GM18520 (cell line): ENCODE measurements at regions not wholly inside any gene's neighbourhood (a gene's known extent, or its start where the extent isn't known, plus 50 kb on each side); places are given as distances from the start of the nearest gene placed in this dataset.

Source experiments
- ATAC-seq: cut with Tn5 transposase; IDR thresholded peaks from one replicate; pipeline ENCODE4 v1.9.1; 2021; ENCODE audit not compliant: unreplicated experiment

GRCh38 chr2:126748188-126748760 lies 92.3 kb downstream of the GYPC start:
- no peak for ATAC-seq

GRCh38 chr2:126748929-126749518 lies 93.1 kb downstream of the GYPC start:
- ATAC-seq, result no peak

DNA sequence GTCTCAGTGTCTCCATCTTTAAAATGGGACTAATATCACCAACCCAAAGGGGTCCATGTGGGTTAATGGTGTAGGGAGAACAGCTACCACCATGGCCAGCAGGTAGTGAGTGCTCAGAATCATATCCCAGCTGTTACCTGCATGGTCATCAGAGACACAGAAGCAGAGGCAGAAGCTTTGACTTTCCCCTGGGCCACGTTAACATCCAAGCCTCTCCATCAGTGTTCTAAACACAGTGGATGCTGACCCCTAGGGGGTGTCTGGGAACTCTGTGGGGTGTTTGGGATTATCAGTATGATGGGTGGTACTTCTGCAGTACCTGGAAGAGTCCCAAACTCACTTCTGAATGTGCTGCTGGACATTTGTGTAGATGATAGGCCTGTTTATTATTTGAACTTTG lies 93.6 kb downstream of the GYPC start:
- ATAC-seq, result no peak

GRCh38 chr2:126750506-126750905 lies 94.5 kb downstream of the GYPC start:
- ATAC-seq, result no peak

DNA sequence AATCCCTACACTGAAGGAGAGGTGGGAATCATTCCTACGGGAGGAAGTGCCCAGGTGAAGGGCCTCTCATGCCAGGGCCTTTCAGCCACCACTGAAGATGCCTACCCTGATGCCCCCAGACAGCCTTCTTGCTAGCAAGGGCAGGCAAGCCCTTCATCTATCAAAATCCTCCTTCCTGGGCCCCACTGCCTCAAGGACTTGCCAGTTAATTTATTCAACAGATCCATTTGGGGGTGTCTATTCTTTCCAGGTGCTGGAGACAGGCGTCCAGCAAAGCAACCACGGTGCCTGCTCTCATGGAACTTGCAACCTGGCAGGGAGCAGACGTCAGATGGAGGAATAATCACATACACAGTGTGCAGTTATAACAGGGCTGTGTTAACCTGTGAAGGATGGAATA lies 95.5 kb downstream of the GYPC start:
- no peak for ATAC-seq

DNA sequence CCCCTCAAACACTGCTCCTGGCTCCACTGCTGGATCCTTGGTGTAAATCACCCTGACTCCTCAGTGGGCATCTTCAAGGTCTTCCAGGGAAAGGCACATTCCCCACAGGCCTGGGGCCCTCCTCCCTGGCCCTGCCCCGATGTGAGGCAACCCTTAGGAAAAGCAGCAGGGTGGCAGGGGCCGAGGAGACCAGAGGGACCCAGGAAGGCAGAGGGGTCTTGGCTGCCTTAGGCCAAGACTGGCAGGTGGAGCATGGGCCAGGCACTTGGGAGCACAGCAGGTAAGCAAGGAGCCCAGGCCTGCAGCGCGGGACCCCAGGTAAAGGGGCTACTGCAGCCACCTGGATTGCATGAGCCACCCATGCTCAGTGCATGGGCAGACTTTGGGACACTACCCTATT lies 96.9 kb downstream of the GYPC start:
- no peak for ATAC-seq

- ATAC-seq, result no peak
These were observed 97.7 kb downstream of the GYPC start for GRCh38 chr2:126753501-126754212.

DNA sequence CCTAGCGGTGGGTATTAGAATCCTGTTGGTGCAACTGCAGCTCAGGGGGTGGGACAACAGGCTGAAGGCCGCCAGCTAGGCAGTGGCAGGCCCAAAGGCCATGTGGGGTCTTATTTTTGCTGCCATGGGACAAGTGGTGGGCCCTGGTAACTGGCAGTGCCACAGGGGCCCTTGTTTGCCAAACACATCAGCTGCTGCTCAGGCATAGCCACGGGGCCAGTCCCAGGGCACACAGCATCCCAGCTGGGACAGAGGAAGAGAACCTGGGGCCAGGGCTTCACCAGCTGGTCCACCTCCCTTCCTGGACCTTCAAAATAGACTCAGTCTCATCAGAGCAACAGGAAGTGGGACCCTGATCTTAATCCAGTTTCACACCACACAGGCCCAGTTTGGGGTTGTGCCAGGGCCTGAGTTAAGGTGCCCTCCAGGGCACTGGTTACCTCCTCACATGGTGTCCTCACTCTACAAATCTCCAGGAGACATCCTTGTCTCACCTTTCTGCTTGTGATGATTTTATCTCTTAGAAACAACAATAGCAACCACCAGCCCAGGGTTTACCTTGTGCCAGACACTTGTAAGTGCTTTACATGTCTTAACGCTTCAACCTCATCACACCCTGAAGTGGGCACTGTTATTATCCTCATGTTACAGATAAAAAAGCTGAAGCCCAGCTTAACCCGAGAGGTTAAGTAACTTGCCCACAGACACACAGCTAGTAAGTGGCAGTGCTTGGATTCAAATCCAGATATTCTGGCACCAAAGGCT lies 98.5 kb downstream of the GYPC start:
- ATAC-seq, result no peak

DNA sequence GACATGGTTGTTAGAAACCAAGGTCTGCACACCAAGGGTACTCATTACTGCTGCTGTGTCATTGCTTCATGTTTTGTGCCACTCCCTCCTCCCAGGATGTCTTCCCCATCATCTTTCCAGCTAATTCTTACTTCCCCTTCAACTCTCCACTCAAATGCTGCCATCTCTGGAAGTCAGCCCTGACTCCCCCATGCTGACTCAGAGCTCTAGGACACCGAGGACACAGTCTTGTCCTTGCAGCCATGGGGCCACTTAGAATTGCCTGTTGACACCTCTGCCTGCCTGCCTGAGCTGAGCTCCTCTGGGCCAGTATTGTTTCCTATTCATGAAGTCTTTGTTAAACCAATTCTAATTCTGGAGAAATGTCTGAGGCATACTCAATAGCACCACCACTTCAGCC lies 100.2 kb downstream of the GYPC start:
- ATAC-seq, result no peak

DNA sequence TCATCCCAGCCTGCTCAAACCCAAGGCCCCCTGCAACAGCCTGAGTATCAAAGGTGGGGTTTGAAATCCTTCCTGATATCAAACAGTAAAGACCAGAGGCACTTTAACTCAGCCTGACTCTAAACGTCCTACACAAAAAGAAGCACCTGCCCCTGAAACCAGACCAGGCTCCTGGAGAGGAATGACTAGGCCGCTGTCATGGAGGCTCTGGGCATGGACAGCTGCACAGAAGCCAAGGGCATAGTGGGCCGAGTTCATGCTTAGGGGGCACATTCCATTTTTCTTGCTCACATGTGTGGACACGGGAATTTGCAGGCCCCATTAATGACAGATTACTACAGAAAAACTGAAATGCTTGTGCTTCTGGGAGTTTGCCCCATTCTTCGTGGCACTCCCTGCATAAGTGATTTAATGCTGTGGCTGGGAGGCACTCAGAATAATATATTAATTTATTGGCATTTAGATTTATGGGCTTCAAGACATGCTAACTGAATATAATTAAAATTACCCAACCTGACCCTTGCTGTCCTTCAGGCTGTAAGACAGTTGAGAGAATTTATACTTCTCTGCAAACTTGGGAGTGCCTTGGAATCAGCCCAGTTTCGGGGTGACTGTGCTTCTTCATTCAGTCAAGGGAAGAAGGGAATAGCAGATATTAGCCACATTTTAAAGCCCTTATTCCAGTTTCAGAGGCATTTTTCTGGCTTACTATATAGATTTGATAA lies 105.5 kb downstream of the GYPC start:
- ATAC-seq, result no peak

DNA sequence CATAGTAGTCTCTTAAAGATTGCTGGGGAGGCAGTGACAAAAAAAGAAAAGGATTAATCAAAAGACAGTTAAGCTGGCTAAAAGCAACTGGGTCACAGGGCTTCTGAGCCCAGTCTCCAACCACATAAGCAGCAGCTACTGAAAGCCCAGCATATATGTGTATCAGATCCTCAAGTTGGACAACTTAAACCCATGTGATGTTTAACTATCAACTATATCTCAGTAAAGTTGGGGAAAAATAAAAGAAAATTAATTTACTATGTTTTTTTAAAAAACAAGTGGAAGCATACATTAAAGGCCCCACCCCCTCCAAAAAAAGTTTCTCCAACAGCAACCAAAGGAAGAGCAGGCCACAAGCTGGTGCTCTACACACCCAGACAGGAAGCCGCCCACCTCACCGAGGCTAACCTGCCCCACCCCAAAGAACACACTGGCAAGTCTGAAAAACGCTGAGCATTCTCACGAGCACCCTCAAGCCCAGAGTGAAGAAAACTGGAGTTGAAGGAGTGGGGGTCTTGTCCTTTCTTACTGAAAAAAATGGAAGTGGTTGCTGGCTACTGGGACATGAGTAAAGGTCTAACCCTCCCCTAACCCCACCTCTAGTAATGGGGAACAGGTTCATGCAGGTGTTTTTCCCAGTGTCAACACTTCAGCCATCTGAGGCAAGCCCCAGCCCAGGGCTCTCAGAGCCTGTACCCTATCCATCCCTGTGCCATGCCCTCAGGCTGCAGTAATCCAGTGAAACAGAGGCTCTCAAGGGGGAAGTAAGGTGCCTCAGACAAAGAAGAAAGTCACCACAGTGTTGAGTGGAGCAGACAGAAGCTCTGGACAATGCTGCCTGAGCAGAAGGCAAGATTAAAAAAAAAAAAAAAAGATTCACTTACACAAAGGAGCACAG lies 106.3 kb downstream of the GYPC start:
- no peak for ATAC-seq

DNA sequence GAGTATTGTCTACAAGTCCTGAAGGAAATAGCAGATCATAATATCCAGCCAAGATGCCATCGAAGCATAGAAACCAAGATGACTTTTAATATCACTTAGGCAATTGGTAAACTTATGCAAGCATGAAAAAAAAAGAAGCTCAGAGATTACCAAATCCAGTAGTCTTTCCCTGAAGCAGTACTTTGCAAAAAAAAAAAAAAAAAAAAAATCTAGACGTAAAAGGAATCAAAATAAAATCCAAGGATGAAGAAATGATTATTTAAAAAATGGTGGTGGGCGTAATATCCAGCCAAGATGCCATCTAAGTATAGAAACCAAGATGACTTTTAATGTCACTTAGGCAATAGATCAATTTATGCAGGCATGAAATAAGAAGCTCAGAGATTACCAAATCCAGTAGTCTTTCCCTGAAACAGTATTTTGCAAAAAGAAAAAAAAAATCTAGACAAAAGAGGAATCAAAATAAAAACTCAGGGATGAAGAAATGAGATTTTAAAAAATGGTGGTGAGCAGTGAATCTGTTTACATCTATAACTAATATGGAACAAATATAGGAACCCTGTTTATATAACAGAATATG lies 108.8 kb downstream of the GYPC start:
- ATAC-seq, result no peak

GRCh38 chr2:126765395-126765794 lies 109.4 kb downstream of the GYPC start:
- ATAC-seq, result no peak

DNA sequence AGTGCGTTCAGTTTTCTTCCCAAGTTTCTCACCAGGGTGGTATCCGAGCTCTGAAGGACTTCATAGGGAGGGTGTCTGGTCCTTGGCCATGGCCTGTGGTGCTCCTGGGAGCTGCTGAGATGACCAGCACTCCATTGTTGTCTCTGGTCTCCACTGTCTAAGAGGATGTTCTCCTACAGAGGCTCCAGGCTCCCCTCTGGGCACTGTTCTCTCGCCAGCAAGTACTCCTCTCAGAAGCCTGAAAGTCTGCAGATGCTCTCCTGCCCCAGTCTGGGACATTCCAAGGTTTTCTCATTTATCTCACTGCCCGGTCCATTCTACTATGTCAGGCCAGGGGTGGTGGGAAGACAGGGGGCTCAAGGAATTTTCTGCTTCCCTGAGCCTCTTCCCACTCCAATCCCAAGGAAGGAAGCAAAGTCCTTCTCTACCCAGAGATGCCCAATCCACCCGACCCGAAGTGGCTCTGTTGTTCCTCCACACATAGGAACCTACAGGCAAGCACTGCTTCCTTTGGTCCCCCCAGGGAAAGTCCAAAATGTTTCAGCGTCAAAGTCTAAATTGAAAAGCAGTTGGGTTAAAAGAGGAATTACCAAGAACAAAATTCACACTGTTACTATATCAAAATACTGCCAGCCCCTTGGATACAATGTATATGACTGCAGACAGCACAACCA lies 110.5 kb downstream of the GYPC start:
- ATAC-seq, result no peak

- ATAC-seq, result no peak
These were observed 111.0 kb downstream of the GYPC start for GRCh38 chr2:126766969-126767296.

GRCh38 chr2:126769118-126769517 lies 113.2 kb downstream of the GYPC start:
- no peak for ATAC-seq

DNA sequence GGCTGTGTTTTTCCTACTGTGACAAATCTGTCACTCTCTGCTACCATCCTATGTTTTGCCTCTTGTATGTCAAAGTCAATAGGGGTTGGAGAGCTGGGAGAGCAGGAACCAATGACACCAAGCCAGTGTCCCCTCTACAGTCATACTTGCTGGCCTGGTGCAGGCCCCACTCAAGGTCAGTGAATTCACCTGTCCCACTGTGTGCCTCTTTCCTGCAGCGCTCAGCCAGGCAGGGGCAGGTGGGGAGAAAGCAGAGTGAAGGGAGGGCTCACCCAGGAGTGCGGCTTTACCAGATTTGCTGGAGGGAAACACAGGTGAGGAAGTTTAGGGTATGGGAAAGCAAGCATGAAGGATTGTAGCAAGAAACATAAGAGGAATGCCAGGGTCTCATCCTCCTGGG lies 114.5 kb downstream of the GYPC start:
- ATAC-seq, result no peak

GRCh38 chr2:126771094-126771493 lies 115.1 kb downstream of the GYPC start:
- ATAC-seq, result no peak

- no peak for ATAC-seq
These were observed 115.7 kb downstream of the GYPC start for GRCh38 chr2:126771501-126772195.
